Gastrocnemius medialis (tissue), 4 donors: ENCODE measurements at regions not wholly inside any gene's neighbourhood (a gene's known extent, or its start where the extent isn't known, plus 50 kb on each side); places are given as distances from the start of the nearest gene placed in this dataset.

Experiments used
- CTCF ChIP-seq, 5 experiments: fragments of 450-650 bp in 3 of 5; fragments of 200-600 bp in 2 of 5; sonication (generic) in 2 of 5; IDR thresholded peaks in 4 of 5; conservative IDR thresholded peaks in 1 of 5; 1 replicate in 4 of 5; 2 replicates in 1 of 5; pipeline ENCODE4 v1.5.1; 2016 to 2019; ENCODE audit warnings: antibody characterized with exemption in 5 of 5, mild to moderate bottlenecking in 3 of 5, moderate library complexity in 3 of 5
- POLR2A ChIP-seq, 2 donors: fragments of 450-650 bp; IDR thresholded peaks; one replicate each; pipeline ENCODE4 v1.6.1; 2017; ENCODE audit warnings: antibody characterized with exemption in 2 of 2, mild to moderate bottlenecking in 2 of 2, moderate library complexity in 2 of 2

- no peak for TF ChIP-seq CTCF (IDR thresholded peaks at IDR 0.05 in 4 of 5, conservative IDR thresholded peaks at IDR 0.05 in 1 of 5)
- no peak for TF ChIP-seq POLR2A (IDR thresholded peaks at IDR 0.05)
These were observed 1454.8 kb upstream of the SPRY2 start for GRCh38 chr13:81795710-81796109.
